ENCODE measurements at regions not wholly inside any gene's neighbourhood (a gene's known extent, or its start where the extent isn't known, plus 50 kb on each side); places are given as distances from the start of the nearest gene placed in this dataset.

DNA sequence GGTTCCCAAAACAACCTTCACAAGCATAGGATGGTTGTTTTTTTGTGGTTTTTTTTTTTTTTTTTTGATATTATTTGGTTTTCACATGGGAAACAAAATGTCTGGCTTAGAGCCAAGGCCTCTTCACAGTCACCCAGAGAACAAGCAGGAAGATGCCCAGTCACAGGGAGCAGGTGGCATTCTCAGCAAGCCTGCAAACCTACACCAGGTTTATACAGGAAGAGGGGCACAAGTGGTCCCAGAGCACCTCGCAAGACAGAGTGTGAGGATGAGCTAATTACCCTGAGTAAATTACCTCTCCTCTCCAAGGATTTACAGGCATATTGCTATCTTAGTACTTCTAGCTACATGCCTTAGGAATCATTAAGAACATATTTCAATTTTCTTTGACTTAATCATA lies 1375.6 kb downstream of the EFNB2 start (continued):
- TF ChIP-seq, protein P1, sequence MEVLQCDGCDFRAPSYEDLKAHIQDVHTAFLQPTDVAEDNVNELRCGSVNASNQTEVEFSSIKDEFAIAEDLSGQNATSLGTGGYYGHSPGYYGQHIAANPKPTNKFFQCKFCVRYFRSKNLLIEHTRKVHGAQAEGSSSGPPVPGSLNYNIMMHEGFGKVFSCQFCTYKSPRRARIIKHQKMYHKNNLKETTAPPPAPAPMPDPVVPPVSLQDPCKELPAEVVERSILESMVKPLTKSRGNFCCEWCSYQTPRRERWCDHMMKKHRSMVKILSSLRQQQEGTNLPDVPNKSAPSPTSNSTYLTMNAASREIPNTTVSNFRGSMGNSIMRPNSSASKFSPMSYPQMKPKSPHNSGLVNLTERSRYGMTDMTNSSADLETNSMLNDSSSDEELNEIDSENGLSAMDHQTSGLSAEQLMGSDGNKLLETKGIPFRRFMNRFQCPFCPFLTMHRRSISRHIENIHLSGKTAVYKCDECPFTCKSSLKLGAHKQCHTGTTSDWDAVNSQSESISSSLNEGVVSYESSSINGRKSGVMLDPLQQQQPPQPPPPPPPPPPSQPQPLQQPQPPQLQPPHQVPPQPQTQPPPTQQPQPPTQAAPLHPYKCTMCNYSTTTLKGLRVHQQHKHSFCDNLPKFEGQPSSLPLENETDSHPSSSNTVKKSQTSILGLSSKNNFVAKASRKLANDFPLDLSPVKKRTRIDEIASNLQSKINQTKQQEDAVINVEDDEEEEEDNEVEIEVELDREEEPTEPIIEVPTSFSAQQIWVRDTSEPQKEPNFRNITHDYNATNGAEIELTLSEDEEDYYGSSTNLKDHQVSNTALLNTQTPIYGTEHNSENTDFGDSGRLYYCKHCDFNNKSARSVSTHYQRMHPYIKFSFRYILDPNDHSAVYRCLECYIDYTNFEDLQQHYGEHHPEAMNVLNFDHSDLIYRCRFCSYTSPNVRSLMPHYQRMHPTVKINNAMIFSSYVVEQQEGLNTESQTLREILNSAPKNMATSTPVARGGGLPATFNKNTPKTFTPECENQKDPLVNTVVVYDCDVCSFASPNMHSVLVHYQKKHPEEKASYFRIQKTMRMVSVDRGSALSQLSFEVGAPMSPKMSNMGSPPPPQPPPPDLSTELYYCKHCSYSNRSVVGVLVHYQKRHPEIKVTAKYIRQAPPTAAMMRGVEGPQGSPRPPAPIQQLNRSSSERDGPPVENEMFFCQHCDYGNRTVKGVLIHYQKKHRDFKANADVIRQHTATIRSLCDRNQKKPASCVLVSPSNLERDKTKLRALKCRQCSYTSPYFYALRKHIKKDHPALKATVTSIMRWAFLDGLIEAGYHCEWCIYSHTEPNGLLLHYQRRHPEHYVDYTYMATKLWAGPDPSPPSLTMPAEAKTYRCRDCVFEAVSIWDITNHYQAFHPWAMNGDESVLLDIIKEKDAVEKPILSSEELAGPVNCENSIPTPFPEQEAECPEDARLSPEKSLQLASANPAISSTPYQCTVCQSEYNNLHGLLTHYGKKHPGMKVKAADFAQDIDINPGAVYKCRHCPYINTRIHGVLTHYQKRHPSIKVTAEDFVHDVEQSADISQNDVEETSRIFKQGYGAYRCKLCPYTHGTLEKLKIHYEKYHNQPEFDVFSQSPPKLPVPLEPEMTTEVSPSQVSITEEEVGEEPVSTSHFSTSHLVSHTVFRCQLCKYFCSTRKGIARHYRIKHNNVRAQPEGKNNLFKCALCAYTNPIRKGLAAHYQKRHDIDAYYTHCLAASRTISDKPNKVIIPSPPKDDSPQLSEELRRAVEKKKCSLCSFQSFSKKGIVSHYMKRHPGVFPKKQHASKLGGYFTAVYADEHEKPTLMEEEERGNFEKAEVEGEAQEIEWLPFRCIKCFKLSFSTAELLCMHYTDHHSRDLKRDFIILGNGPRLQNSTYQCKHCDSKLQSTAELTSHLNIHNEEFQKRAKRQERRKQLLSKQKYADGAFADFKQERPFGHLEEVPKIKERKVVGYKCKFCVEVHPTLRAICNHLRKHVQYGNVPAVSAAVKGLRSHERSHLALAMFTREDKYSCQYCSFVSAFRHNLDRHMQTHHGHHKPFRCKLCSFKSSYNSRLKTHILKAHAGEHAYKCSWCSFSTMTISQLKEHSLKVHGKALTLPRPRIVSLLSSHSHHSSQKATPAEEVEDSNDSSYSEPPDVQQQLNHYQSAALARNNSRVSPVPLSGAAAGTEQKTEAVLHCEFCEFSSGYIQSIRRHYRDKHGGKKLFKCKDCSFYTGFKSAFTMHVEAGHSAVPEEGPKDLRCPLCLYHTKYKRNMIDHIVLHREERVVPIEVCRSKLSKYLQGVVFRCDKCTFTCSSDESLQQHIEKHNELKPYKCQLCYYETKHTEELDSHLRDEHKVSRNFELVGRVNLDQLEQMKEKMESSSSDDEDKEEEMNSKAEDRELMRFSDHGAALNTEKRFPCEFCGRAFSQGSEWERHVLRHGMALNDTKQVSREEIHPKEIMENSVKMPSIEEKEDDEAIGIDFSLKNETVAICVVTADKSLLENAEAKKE (CRISPR knock-in tag; IDR thresholded peaks at IDR 0.05) = no peak

DNA sequence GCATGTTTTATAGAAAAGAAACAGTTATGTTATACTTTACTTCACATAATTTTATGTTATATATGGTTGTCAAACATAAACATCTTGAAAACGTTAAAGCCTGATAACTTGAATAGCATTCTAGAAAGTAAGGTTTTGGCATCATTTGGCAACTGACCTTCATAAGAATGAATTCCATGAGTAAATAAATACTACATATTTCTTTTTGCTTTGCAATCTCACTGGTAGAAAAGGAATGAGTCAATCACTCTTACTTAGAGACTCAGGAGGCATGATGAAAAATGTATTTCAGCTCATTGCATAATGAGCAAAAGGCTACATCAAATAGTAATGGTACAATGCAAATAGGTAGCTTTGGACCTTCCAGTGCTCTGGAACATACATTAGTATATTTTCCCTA lies 1381.9 kb downstream of the EFNB2 start:
- Mint-ChIP-seq H3K4me3 (no peak overlapping the region), H3K27me3 (ENCODE audit: insufficient read depth, low read depth, poor library complexity) (no peaks in the 10 kb centered on the region), H3K27ac (no peak overlapping the region), H3K9me3 (no peaks in the 10 kb centered on the region), H3K4me1 (peaks cover 4% of the 10 kb centered on the region; the same call in 2 of the 3 replicates), H3K36me3 (ENCODE audit: low read depth) (no peaks in the 10 kb centered on the region; the same call in 2 of the 3 replicates)
- Histone ChIP-seq H4K20me1 (replicated peaks; ENCODE audit: insufficient read depth) (no peaks in the 10 kb centered on the region), H3K79me2 (replicated peaks; ENCODE audit: insufficient read depth) (no peaks in the 10 kb centered on the region), H3K36me3 (ENCODE audit: insufficient read depth) (no peaks in the 10 kb centered on the region), H3K4me3 (no peak overlapping the region), H3K4me1 (ENCODE audit: insufficient read depth) (no peaks in the 10 kb centered on the region), H3K4me2 (no peak overlapping the region), H3F3A (replicated peaks; ENCODE audit: low read depth) (no peaks in the 10 kb centered on the region), H3K27me3 (ENCODE audit: insufficient read depth) (no peaks in the 10 kb centered on the region), H2AFZ (no peak overlapping the region), H3K9me2 (ENCODE audit: insufficient read depth) (no peaks in the 10 kb centered on the region), H3K27ac (ENCODE audit: low read depth) (no peak overlapping the region)
- TF ChIP-seq ZNF114 (CRISPR knock-in tag; IDR thresholded peaks at IDR 0.05) (no peak), EZH2 (IDR thresholded peaks at IDR 0.05; ENCODE audit: low read depth, unreplicated experiment) (no peak), POLR2AphosphoS5 (IDR thresholded peaks at IDR 0.05; ENCODE audit: low read depth) (no peak), JUNB (IDR thresholded peaks at IDR 0.05; ENCODE audit: unreplicated experiment) (no peak)
- TF ChIP-seq, protein P2, sequence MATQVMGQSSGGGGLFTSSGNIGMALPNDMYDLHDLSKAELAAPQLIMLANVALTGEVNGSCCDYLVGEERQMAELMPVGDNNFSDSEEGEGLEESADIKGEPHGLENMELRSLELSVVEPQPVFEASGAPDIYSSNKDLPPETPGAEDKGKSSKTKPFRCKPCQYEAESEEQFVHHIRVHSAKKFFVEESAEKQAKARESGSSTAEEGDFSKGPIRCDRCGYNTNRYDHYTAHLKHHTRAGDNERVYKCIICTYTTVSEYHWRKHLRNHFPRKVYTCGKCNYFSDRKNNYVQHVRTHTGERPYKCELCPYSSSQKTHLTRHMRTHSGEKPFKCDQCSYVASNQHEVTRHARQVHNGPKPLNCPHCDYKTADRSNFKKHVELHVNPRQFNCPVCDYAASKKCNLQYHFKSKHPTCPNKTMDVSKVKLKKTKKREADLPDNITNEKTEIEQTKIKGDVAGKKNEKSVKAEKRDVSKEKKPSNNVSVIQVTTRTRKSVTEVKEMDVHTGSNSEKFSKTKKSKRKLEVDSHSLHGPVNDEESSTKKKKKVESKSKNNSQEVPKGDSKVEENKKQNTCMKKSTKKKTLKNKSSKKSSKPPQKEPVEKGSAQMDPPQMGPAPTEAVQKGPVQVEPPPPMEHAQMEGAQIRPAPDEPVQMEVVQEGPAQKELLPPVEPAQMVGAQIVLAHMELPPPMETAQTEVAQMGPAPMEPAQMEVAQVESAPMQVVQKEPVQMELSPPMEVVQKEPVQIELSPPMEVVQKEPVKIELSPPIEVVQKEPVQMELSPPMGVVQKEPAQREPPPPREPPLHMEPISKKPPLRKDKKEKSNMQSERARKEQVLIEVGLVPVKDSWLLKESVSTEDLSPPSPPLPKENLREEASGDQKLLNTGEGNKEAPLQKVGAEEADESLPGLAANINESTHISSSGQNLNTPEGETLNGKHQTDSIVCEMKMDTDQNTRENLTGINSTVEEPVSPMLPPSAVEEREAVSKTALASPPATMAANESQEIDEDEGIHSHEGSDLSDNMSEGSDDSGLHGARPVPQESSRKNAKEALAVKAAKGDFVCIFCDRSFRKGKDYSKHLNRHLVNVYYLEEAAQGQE (IDR thresholded peaks at IDR 0.05; ENCODE audit: unreplicated experiment) = no peak
- no peak for DNase-seq (ENCODE audit: low spot score)
- no peak for ATAC-seq

Data from GM23338 (cell line).